H1 (cell line): ENCODE measurements at regions not wholly inside any gene's neighbourhood (a gene's known extent, or its start where the extent isn't known, plus 50 kb on each side); places are given as distances from the start of the nearest gene placed in this dataset.

Experiments
- CTCF ChIA-PET: fragments of 300-600 bp; sonication (Branson Sonifier 250); formaldehyde crosslinking; loops from one replicate; lab custom pipeline; 2021; ENCODE audit not compliant: partially characterized antibody; lab: Charles Lee
- POLR2A ChIA-PET: fragments of 300-600 bp; sonication (Branson Sonifier 250); formaldehyde crosslinking; loops from one replicate; lab custom pipeline; 2021; ENCODE audit warnings: inconsistent platforms; ENCODE audit not compliant: partially characterized antibody; lab: Charles Lee
- DNase-seq, 2 experiments: peaks; one replicate each; pipeline versions ENCODE4 v3.0.0 to v3.0.0-alpha.2; 2010 to 2022; ENCODE audit warnings: low spot score in 2 of 2, low read depth in 1 of 2, mixed read lengths in 1 of 2
- FAIRE-seq: peaks from 2 replicates; lab custom pipeline; 2011; peaks lifted over from hg19 to GRCh38; lab: Jason Lieb, UNC
- H2AFZ ChIP-seq: 2 replicates; pipeline ENCODE4 v1.8.1; 2012; ENCODE audit warnings: low read length, inconsistent platforms
- H2AK5ac ChIP-seq: 2 replicates; pipeline ENCODE4 v1.6.1; 2013; ENCODE audit warnings: low read depth, low read length
- H2BK120ac ChIP-seq: replicated peaks from 2 replicates; pipeline ENCODE3; 2013; ENCODE audit warnings: low read depth, low read length, inconsistent platforms
- H2BK12ac ChIP-seq: 2 replicates; pipeline ENCODE4 v1.6.1; 2013; ENCODE audit warnings: low read depth, low read length
- H2BK15ac ChIP-seq: 2 replicates; pipeline ENCODE4 v1.6.1; 2013; ENCODE audit warnings: low read length
- H2BK20ac ChIP-seq: 2 replicates; pipeline ENCODE4 v1.6.1; 2013; ENCODE audit warnings: low read length
- H2BK5ac ChIP-seq: 2 replicates; pipeline ENCODE4 v1.6.1; 2013; ENCODE audit warnings: low read depth, low read length
- H3K14ac ChIP-seq: 2 replicates; pipeline ENCODE4 v1.6.1; 2013; ENCODE audit warnings: inconsistent platforms; ENCODE audit not compliant: insufficient read length
- H3K18ac ChIP-seq: 2 replicates; pipeline ENCODE4 v1.6.1; 2013; ENCODE audit warnings: low read length; ENCODE audit errors: extremely low read depth
- H3K23ac ChIP-seq: 2 replicates; pipeline ENCODE4 v1.6.1; 2013; ENCODE audit warnings: inconsistent platforms; ENCODE audit not compliant: insufficient read length
- H3K23me2 ChIP-seq: 2 replicates; pipeline ENCODE4 v1.6.1; 2013; ENCODE audit warnings: low read depth, low read length
- H3K27ac ChIP-seq: 2 replicates; pipeline ENCODE4 v1.6.1; 2011; ENCODE audit warnings: low read depth, low read length, inconsistent platforms
- H3K27me3 ChIP-seq, 4 experiments: replicated peaks in 1 of 4; 1 replicate in 1 of 4; 2 replicates in 3 of 4; pipeline versions ENCODE4 v1.6.1 to v1.8.1; 2011 to 2013; ENCODE audit warnings: low read length in 3 of 4, mild to moderate bottlenecking in 3 of 4, inconsistent platforms in 2 of 4, mixed read lengths in 2 of 4, moderate library complexity in 1 of 4; ENCODE audit not compliant: control insufficient read depth in 3 of 4, insufficient read depth in 3 of 4; ENCODE audit errors: extremely low read depth in 1 of 4
- H3K36me3 ChIP-seq, 4 experiments: 2 replicates each; pipeline versions ENCODE4 v1.6.1 to v1.8.1; 2011 to 2013; ENCODE audit warnings: mild to moderate bottlenecking in 4 of 4, low read length in 3 of 4, moderate library complexity in 2 of 4, control low read depth in 1 of 4, inconsistent platforms in 1 of 4; ENCODE audit not compliant: insufficient read depth in 4 of 4, control insufficient read depth in 2 of 4
- H3K4ac ChIP-seq: replicated peaks from 2 replicates; pipeline ENCODE3; 2013; ENCODE audit warnings: low read length, low read depth, mixed read lengths, inconsistent platforms; ENCODE audit not compliant: insufficient read length
- H3K4me1 ChIP-seq, 4 experiments: replicated peaks in 1 of 4; 1 replicate in 1 of 4; 2 replicates in 3 of 4; pipeline versions ENCODE4 v1.6.1 to v1.8.1; 2011 to 2013; ENCODE audit warnings: low read length in 3 of 4, inconsistent platforms in 2 of 4, mixed read lengths in 1 of 4; ENCODE audit not compliant: insufficient read depth in 4 of 4, control insufficient read depth in 3 of 4
- H3K4me2 ChIP-seq, 2 experiments: 2 replicates each; pipeline versions ENCODE4 v1.6.1 to v1.8.1; 2011 to 2013; ENCODE audit warnings: low read depth in 2 of 2, low read length in 2 of 2, control low read depth in 1 of 2, inconsistent platforms in 1 of 2, mild to moderate bottlenecking in 1 of 2; ENCODE audit not compliant: insufficient read depth in 1 of 2
- H3K4me3 ChIP-seq, 4 experiments: fragments of 200-600, 300-600 bp in 1 of 4; sonication (generic), shearing (Covaris generic), sonication (Bioruptor Twin) in 1 of 4; 2 replicates each; pipeline versions ENCODE4 v1.5.1 to v1.8.1; 2011 to 2016; ENCODE audit warnings: low read length in 4 of 4, low read depth in 3 of 4, control low read depth in 2 of 4, inconsistent platforms in 2 of 4, mild to moderate bottlenecking in 2 of 4, mixed read lengths in 1 of 4, moderate library complexity in 1 of 4; ENCODE audit not compliant: insufficient read depth in 2 of 4; ENCODE audit errors: extremely low read depth in 1 of 4
- H3K56ac ChIP-seq: replicated peaks from 2 replicates; pipeline ENCODE3; 2013; ENCODE audit warnings: low read depth, mild to moderate bottlenecking, mixed read lengths, low read length, inconsistent platforms; ENCODE audit not compliant: insufficient read length
- H3K79me1 ChIP-seq: 2 replicates; pipeline ENCODE4 v1.6.1; 2013; ENCODE audit warnings: low read depth, low read length, control low read depth
- H3K79me2 ChIP-seq, 2 experiments: 2 replicates each; pipeline versions ENCODE4 v1.6.1 to v1.8.1; 2012 to 2013; ENCODE audit warnings: low read length in 2 of 2, mild to moderate bottlenecking in 2 of 2, inconsistent platforms in 1 of 2; ENCODE audit not compliant: insufficient read depth in 2 of 2, control insufficient read depth in 1 of 2
- H3K9ac ChIP-seq, 4 experiments: replicated peaks in 1 of 4; 1 replicate in 1 of 4; 2 replicates in 3 of 4; pipeline versions ENCODE4 v1.6.1 to v1.8.1; 2011 to 2013; ENCODE audit warnings: low read depth in 3 of 4, low read length in 3 of 4, control low read depth in 2 of 4, mild to moderate bottlenecking in 2 of 4, moderate library complexity in 2 of 4, inconsistent platforms in 1 of 4; ENCODE audit errors: extremely low read depth in 1 of 4
- H3K9me3 ChIP-seq, 2 experiments: 2 replicates each; pipeline versions ENCODE4 v1.6.1 to v1.8.1; 2012 to 2013; ENCODE audit warnings: mild to moderate bottlenecking in 2 of 2, moderate library complexity in 2 of 2, control low read depth in 1 of 2, inconsistent platforms in 1 of 2, low read depth in 1 of 2, low read length in 1 of 2, mixed read lengths in 1 of 2; ENCODE audit not compliant: insufficient read depth in 2 of 2
- H4K20me1 ChIP-seq, 2 experiments: replicated peaks in 1 of 2; 2 replicates each; pipeline versions ENCODE3 to v1.8.1; 2011 to 2013; ENCODE audit warnings: inconsistent platforms in 2 of 2, low read length in 2 of 2, mild to moderate bottlenecking in 1 of 2; ENCODE audit not compliant: insufficient read depth in 2 of 2, control insufficient read depth in 1 of 2
- H4K5ac ChIP-seq: 2 replicates; pipeline ENCODE4 v1.6.1; 2013; ENCODE audit warnings: low read length, low read depth, mixed read lengths, inconsistent platforms; ENCODE audit not compliant: insufficient read length
- H4K8ac ChIP-seq: 2 replicates; pipeline ENCODE4 v1.8.0; 2013; ENCODE audit warnings: mild to moderate bottlenecking, moderate library complexity, low read length, inconsistent platforms; ENCODE audit not compliant: insufficient read depth; ENCODE audit errors: extremely low read depth
- H4K91ac ChIP-seq: replicated peaks from 2 replicates; pipeline ENCODE3; 2013; ENCODE audit warnings: low read length, mixed read lengths, inconsistent platforms; ENCODE audit not compliant: insufficient read length
- CEBPB ChIP-seq: IDR thresholded peaks from 2 replicates; pipeline ENCODE4 v1.6.1; 2012; ENCODE audit warnings: low read depth, low read length
- EGR1 ChIP-seq: IDR thresholded peaks from 2 replicates; pipeline ENCODE4 v1.6.1; 2011; ENCODE audit warnings: low read depth, low read length, borderline replicate concordance
- EP300 ChIP-seq, 2 experiments: IDR thresholded peaks; 1 replicate in 1 of 2; 2 replicates in 1 of 2; pipeline ENCODE4 v1.6.1; 2011 to 2012; ENCODE audit warnings: low read depth in 2 of 2, low read length in 2 of 2, mild to moderate bottlenecking in 2 of 2, borderline replicate concordance in 1 of 2, inconsistent platforms in 1 of 2, moderate library complexity in 1 of 2
- JUN ChIP-seq: IDR thresholded peaks from 2 replicates; pipeline ENCODE4 v1.6.1; 2011; ENCODE audit warnings: low read depth, mild to moderate bottlenecking, improper control_type of control experiment, low read length
- RFX5 ChIP-seq: IDR thresholded peaks from 2 replicates; pipeline ENCODE4 v1.6.1; 2011; ENCODE audit warnings: low read depth, low read length, improper control_type of control experiment, borderline replicate concordance
- SIX5 ChIP-seq: IDR thresholded peaks from 2 replicates; pipeline ENCODE4 v1.6.1; 2011; ENCODE audit warnings: mild to moderate bottlenecking, low read depth, low read length
- SP2 ChIP-seq: IDR thresholded peaks from 2 replicates; pipeline ENCODE4 v1.6.1; 2012; ENCODE audit warnings: mild to moderate bottlenecking, low read length, inconsistent platforms
- TCF12 ChIP-seq: IDR thresholded peaks from 2 replicates; pipeline ENCODE4 v1.6.1; 2011; ENCODE audit warnings: low read depth, mild to moderate bottlenecking, low read length
- WGBS, 2 experiments: shearing (Covaris generic) in 1 of 2; methylation state at CpG; one replicate each; pipeline versions ENCODE4 v1.1.6 to v1.1.7; 2013 to 2015; ENCODE audit warnings: low lambda C conversion rate in 2 of 2, mixed read lengths in 2 of 2, inconsistent platforms in 1 of 2, low coverage in 1 of 2, missing lambda C conversion rate in 1 of 2; ENCODE audit not compliant: insufficient replicate concordance in 2 of 2, insufficient coverage in 1 of 2, insufficient read length in 1 of 2; ENCODE audit errors: extremely low coverage in 1 of 2, missing lambda C conversion rate in 1 of 2; 5-methylcytosine and 5-hydroxymethylcytosine counted together

DNA sequence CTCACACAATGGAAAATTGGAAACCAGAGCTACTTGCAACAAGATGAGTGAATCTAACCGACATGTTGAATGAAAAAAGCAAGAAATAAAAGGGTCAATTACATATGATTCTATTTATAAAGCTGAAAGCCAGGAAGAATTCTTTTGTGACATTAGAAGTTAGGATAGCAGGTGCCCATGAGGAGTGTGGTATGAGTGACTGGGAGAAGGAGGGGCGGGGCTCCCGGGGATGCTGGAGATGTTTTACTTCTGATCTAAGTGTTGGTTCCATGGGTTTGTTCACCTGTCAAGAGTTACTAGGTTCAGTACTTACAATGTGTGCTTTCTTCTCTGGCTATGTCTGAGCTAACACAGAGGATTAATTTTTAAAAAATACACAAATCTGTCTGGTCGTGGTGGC lies 60.8 kb downstream of the NSMCE3 start:
- Histone ChIP-seq H3K79me1 (no peaks in the 10 kb centered on the region), H3K4me2 (no peak overlapping the region), H2BK120ac (no peak overlapping the region), H3K9ac (no peak overlapping the region), H3K14ac (no peak overlapping the region), H2BK20ac (no peak overlapping the region), H4K5ac (no peak overlapping the region), H4K20me1 (no peaks in the 10 kb centered on the region), H3K4me3 (no peak overlapping the region), H3K36me3 (no peaks in the 10 kb centered on the region), H3K18ac (no peak overlapping the region), H2BK15ac (no peak overlapping the region), H3K4ac (no peak overlapping the region), H3K56ac (no peak overlapping the region), H3K9me3 (0 out of 4 replicates have a peak, but pooled peaks cover 0 to 3% of the 10 kb centered on the region in 2 experiments), H2BK12ac (no peak overlapping the region), H3K79me2 (no peaks in the 10 kb centered on the region), H3K23me2 (no peaks in the 10 kb centered on the region), H2AFZ (no peak overlapping the region), H4K91ac (no peak overlapping the region), H2BK5ac (no peak overlapping the region), H3K27ac (no peak overlapping the region), H3K4me1 (peaks cover 0 to 5% (median 1%) of the 10 kb centered on the region in 4 experiments; a peak in 3 of 7 replicates), H4K8ac (no peak overlapping the region), H3K27me3 (no peaks in the 10 kb centered on the region), H2AK5ac (no peak overlapping the region), H3K23ac (no peak overlapping the region)
- DNase-seq (no peak), FAIRE-seq (no peak)
- ChIA-PET CTCF (interaction anchor here (0.7 to 2.5 kb wide), 6 partner anchors 12 to 192 kb away, joined by 3 to 8 read pairs (median 4); no protein-coding TSS in a partner anchor), POLR2A (no interaction called here)
- 78% methylated on average over 4 of the region's 4 CpGs; no CpG with 5 or more reads in 1 of the 2 experiments for WGBS, 2 experiments
- TF ChIP-seq EP300 (IDR thresholded peaks at IDR 0.05; ENCODE audit: borderline replicate concordance in 1 of 2, low read depth in 2 of 2, low read length in 2 of 2), result no peak
- TF ChIP-seq JUN, result no peak
- no peak for TF ChIP-seq SP2
- TF ChIP-seq TCF12, result no peak
- no peak for TF ChIP-seq RFX5
- no peak for TF ChIP-seq CEBPB
- TF ChIP-seq EGR1, result no peak
- TF ChIP-seq SIX5, result no peak
